VCaP (cell line): ENCODE measurements at regions not wholly inside any gene's neighbourhood (a gene's known extent, or its start where the extent isn't known, plus 50 kb on each side); places are given as distances from the start of the nearest gene placed in this dataset.
"Not testable (repeated sequence)": the region's sequence is repeated elsewhere in the genome, so short reads cannot be mapped to it uniquely, and the experiment has no call there.

Source experiments
- H3K27ac ChIP-seq: fragments of 450-650 bp; 2 replicates; pipeline ENCODE4 v1.5.1; 2017
- TF ChIP-seq, protein P1 (sequence below): fragments of 450-650 bp; conservative IDR thresholded peaks from 2 replicates; pipeline ENCODE4 v1.5.1; 2017; ENCODE audit warnings: mild to moderate bottlenecking, moderate library complexity

GRCh38 chr5:82466986-82467561 lies 188.9 kb upstream of the RPS23 start:
- TF ChIP-seq, protein P1, sequence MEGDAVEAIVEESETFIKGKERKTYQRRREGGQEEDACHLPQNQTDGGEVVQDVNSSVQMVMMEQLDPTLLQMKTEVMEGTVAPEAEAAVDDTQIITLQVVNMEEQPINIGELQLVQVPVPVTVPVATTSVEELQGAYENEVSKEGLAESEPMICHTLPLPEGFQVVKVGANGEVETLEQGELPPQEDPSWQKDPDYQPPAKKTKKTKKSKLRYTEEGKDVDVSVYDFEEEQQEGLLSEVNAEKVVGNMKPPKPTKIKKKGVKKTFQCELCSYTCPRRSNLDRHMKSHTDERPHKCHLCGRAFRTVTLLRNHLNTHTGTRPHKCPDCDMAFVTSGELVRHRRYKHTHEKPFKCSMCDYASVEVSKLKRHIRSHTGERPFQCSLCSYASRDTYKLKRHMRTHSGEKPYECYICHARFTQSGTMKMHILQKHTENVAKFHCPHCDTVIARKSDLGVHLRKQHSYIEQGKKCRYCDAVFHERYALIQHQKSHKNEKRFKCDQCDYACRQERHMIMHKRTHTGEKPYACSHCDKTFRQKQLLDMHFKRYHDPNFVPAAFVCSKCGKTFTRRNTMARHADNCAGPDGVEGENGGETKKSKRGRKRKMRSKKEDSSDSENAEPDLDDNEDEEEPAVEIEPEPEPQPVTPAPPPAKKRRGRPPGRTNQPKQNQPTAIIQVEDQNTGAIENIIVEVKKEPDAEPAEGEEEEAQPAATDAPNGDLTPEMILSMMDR, result no peak
- no peak overlapping the region for H3K27ac ChIP-seq

- H3K27ac ChIP-seq, result no peak overlapping the region
- TF ChIP-seq, protein P1, result no peak
These were observed 187.1 kb upstream of the RPS23 start for GRCh38 chr5:82465235-82465634.

DNA sequence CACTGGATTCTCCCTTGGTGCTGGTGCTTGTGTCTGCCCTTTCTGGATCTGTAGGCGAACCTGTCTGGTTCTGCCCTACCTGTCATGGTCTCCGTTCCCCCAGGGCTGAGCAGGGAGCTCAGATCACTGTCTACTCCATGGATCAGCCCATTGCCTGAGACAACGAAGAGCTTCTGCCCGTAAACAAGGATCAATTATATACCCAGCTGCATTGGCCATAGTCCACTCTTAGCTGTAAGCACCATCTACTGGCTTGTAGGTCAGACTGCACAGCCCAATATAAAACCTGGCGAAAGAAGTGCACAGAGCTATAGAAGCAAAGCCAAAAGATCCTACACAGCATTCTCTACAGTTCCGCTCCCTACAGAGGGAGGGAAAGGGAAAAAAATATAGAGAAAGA lies 181.5 kb upstream of the RPS23 start:
- TF ChIP-seq, protein P1, result no peak
- H3K27ac ChIP-seq, result no peak overlapping the region

DNA sequence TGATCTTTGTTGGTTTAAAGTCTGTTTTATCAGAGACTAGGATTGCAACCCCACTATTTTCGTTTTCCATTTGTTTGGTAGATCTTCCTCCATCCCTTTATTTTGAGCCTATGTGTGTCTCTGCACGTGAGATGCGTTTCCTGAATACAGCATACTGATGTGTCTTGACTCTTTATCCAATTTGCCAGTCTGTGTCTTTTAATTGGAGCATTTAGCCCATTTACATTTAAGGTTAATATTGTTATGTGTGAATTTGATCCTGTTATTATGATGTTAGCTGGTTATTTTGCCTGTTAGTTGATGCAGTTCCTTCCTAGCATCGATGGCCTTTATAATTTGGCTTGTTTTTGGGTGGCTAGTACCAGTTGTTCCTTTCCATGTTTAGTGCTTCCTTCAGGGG lies 177.2 kb upstream of the RPS23 start:
- H3K27ac ChIP-seq, result not testable (repeated sequence)

DNA sequence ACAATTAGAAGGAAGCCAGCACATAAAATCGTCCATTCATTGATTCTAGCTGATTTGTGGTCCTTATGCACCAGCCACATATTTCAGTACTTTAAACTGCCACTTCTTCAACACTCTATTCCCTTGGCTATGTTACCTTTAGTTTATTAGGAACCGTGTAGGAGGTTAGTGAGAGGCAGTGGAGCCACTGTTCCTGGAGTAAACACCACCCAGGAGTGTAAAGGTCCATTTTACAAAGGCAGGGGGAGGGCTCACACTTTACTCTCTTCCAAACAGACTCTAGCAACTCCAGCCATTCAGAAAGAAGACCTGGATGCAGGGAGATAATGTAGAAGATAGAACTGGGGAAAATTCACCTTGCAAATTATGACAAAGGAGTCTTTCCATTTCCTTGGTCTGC lies 170.2 kb upstream of the RPS23 start:
- H3K27ac ChIP-seq, result no peak overlapping the region
- TF ChIP-seq, protein P1, result no peak

GRCh38 chr5:82447913-82448312 lies 169.8 kb upstream of the RPS23 start:
- H3K27ac ChIP-seq, result no peak overlapping the region
- TF ChIP-seq, protein P1, result no peak

GRCh38 chr5:82446809-82447208 lies 168.7 kb upstream of the RPS23 start:
- TF ChIP-seq, protein P1, result no peak
- H3K27ac ChIP-seq, result no peak overlapping the region

DNA sequence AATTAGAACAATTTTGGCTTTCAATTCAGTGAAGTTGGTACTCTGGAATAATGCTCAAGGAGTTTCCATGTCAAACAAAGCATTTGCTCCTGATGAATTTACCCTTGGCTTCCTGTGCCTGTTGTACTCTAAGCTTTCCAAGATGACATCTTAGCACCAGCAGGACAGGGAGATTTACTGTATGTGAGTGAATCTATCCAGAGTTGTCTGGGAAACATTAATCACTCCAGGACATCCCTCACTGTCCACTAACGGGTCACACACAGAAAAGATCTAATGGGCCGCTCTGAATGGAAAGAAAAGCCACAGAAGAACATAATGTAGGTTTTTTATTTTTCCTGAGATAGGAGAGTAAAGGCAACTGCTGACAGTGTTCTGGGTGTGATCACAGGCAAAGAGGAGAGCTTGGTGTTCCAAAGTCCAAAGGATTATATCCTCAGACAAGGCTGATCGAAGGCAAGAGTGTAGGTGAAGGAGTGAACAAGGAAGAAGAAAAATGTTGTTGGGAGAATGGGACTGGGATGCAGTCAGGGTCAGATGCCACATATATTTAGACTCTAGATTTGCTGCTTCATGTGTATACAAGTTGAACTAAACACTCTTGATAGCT lies 167.7 kb upstream of the RPS23 start:
- TF ChIP-seq, protein P1, result no peak
- no peak overlapping the region for H3K27ac ChIP-seq
